ENCODE measurements at regions not wholly inside any gene's neighbourhood (a gene's known extent, or its start where the extent isn't known, plus 50 kb on each side); places are given as distances from the start of the nearest gene placed in this dataset.

- no peak for DNase-seq
These were observed 123.0 kb downstream of the RPS29 start for GRCh38 chr14:49463146-49463545.

- peak; percentile 47 for DNase-seq
These were observed 124.4 kb downstream of the RPS29 start for GRCh38 chr14:49461529-49462401.

- no peak for DNase-seq
These were observed 125.5 kb downstream of the RPS29 start for GRCh38 chr14:49460662-49461061.

GRCh38 chr14:49456589-49456988 is 129.6 kb downstream of the RPS29 start:
- no peak for DNase-seq

GRCh38 chr14:49451938-49452337 is 134.2 kb downstream of the RPS29 start:
- no peak for DNase-seq

- DNase-seq: no peak
These were observed 136.4 kb downstream of the RPS29 start for GRCh38 chr14:49449749-49450148.

- DNase-seq: no peak
These were observed 138.6 kb downstream of the RPS29 start for GRCh38 chr14:49447540-49448107.

GRCh38 chr14:49446801-49447200 is 139.4 kb downstream of the RPS29 start:
- DNase-seq: no peak

- DNase-seq: no peak
These were observed 147.9 kb downstream of the RPS29 start for GRCh38 chr14:49438256-49438770.

GRCh38 chr14:49428076-49428475 is 158.1 kb downstream of the RPS29 start:
- DNase-seq: no peak

- no peak for DNase-seq
These were observed 159.1 kb downstream of the RPS29 start for GRCh38 chr14:49427117-49427516.

- no peak for DNase-seq
These were observed 160.3 kb downstream of the RPS29 start for GRCh38 chr14:49425921-49426320.

- DNase-seq: no peak
These were observed 161.5 kb downstream of the RPS29 start for GRCh38 chr14:49424436-49425331.

GRCh38 chr14:49420201-49420600 is 166.0 kb downstream of the RPS29 start:
- no peak for DNase-seq

- no peak for DNase-seq
These were observed 167.4 kb downstream of the RPS29 start for GRCh38 chr14:49418789-49419188.

GRCh38 chr14:49417790-49418189 is 168.4 kb downstream of the RPS29 start:
- DNase-seq: no peak

- DNase-seq: no peak
These were observed 177.8 kb downstream of the RPS29 start for GRCh38 chr14:49408187-49408933.

GRCh38 chr14:49405291-49405690 is 180.9 kb downstream of the RPS29 start:
- DNase-seq: no peak

GRCh38 chr14:49401373-49401772 is 184.8 kb downstream of the RPS29 start:
- no peak for DNase-seq

GRCh38 chr14:49396801-49397200 is 189.4 kb downstream of the RPS29 start:
- no peak for DNase-seq

GRCh38 chr14:49381778-49382177 is 204.4 kb downstream of the RPS29 start:
- no peak for DNase-seq

- no peak for DNase-seq
These were observed 218.5 kb downstream of the RPS29 start for GRCh38 chr14:49367696-49368095.

- no peak for DNase-seq
These were observed 219.8 kb downstream of the RPS29 start for GRCh38 chr14:49366416-49366815.

Measured in DMS 273 treated with DMSO at 0.1 percent for 48 hours (cell line).